GM12874 (cell line): ENCODE measurements at regions not wholly inside any gene's neighbourhood (a gene's known extent, or its start where the extent isn't known, plus 50 kb on each side); places are given as distances from the start of the nearest gene placed in this dataset.

Source experiments
- CTCF ChIP-seq: IDR thresholded peaks from 2 replicates; pipeline ENCODE4 v1.5.1; 2011; ENCODE audit warnings: low read depth, mild to moderate bottlenecking, control low read depth, low read length, moderate library complexity; ENCODE audit not compliant: insufficient read depth

DNA sequence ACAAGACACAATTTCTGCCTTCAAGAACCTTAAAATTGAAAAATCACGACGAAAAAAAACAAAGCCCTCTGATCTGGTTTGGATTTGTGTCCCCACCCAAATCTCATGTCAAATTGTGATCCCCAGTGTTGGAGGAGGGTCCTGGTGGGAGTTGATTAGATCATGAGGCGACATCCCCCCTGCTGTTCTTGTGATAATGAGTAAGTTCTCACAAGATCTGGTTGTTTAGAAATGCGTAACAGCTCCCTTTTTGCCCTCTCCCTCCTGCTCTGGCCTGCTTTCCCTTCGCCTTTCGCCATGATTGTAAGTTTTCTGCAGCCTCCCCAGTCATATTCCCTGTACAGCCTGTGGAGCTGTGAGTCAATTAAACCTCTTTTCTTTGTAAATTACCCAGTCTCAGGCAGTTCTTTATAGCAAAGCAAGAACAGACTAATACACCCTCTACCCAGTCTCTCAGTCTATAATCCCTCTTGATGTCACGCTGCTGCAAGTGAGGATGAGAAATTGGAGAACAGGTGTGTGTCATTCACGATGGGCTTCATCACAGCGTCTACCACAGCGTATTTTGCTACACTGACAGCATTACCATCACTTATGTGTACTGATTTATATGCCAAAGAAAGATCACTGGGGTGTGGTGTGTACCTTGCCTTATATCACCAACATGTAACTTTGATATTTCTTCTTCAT is 330.7 kb downstream of the MTX2 start:
- no peak for TF ChIP-seq CTCF

DNA sequence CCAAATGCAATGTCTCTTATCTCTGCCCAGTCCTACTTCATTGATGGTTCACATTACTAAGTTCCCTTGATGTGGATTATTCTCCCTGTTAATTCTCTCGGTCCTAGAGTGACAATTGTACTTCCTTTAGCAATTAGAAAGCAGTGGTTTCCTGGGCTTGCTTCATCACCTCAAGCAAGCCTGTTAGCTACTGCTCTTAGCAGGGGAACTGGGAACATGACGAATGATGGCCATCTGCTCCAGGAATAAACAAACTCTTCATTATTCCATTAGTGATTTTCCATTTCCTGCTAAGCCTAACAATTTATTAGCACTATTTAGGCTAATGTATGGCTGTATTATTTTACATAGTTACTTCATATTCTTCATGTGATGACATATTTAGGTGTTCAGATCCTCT is 331.8 kb downstream of the MTX2 start:
- TF ChIP-seq CTCF, result no peak

GRCh38 chr2:176612036-176612435 is 342.8 kb downstream of the MTX2 start:
- no peak for TF ChIP-seq CTCF

- TF ChIP-seq CTCF, result no peak
Measured at GRCh38 chr2:176612736-176613135, 343.5 kb downstream of the MTX2 start.

GRCh38 chr2:176613323-176613987 is 344.2 kb downstream of the MTX2 start:
- TF ChIP-seq CTCF, result no peak

DNA sequence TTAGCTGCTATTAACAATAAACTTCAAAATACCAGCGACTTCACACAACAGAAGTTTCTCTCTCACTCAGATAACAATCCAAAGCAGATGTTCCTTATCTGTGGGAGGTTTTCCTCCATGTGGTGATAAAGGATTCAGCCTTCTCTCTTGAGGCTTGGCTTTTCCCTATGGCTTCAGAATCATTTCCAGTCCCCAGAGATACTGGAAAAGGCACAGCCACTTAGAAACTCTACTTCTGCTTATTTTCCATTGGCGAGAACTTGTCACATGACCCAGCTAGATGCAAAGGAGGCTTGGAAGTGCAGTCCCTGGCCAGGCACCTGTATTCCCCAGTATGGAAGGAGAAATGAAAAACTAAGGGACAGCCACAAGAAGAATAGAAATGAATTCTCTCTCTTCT is 344.8 kb downstream of the MTX2 start:
- TF ChIP-seq CTCF, result no peak

DNA sequence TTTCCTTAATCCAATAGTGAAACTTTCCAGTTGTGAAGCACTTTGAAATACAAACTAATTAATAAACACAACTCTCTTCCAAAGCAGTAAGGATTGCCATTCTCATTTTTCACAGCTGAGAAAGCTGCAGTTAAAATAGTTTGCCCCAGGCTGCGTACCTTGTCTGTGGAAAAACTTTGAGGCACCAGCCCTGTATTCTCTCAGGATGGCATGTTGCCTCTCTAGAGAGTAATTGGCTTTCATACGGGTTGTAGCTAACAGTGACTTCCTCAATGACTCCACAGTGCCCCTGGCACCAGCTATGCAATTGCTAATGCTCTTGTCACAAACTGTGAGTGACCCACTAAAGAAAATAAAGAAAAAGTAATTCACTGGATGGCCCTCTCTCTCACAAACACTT is 345.7 kb downstream of the MTX2 start:
- TF ChIP-seq CTCF, result no peak
